ENCODE measurements at regions not wholly inside any gene's neighbourhood (a gene's known extent, or its start where the extent isn't known, plus 50 kb on each side); places are given as distances from the start of the nearest gene placed in this dataset.

GRCh38 chr5:166317425-166317824 lies 1974.0 kb upstream of the WWC1 start:
- no peak for DNase-seq (ENCODE audit: low spot score)

DNA sequence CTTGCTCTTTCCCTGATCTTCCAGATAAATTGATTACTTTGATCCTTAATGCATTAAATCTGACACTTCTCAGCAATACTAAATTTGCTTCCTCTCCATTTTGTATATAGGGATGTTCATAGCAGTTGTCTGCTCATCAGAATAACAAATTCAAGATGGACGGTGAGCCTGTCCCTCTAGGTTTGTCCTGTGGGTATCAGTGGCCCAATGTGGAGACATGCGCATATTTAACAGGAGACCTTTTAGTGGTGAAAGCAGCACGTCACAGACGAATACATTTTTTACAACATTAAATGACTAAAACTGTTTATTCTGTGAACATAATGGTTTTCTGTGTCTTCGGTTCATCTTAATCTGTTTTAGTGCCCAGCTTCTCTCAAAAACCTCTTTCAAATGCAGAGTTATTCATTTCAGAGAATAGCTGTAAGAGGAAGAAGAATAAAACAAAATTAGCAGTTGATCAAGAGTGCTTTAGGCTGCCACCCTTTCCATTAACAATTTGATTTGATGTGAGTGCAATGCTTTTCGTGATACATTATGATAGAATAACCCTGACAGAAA lies 1970.4 kb upstream of the WWC1 start:
- no peak for DNase-seq (ENCODE audit: low spot score)

- DNase-seq (ENCODE audit: low spot score): no peak
Observed at GRCh38 chr5:166324372-166324771, 1967.1 kb upstream of the WWC1 start.

DNA sequence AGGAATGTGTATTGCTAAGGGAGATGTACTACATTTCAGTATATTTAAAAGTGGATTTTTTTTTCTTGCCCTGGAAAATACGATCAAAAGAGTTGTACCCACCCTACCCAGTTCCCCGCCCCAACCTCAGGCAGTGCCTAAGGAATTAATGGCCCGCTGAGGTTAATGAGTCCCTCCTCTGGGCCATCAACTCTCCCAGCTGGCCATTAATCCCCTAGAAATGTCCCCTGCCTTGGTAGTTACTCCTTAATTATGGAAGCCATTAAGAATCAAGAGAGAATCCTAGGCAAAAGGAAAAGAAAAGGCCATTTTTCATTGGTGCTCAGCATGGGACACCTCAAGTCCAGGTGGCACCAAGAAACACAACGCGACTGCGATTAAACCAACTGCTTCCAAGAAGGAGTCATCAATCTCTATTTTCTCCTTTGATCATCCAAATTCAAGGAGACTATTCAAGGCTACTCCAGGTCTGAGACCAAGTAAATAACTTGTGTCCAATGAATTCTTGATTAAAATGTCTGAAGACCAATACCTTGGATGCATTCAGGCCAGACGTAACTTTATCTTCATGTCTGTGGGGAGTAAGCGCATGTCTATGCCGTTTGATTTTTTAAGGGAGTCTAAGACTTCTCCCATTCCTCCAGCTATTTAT lies 1962.2 kb upstream of the WWC1 start:
- DNase-seq (ENCODE audit: low spot score): no peak

GRCh38 chr5:166330036-166330435 lies 1961.4 kb upstream of the WWC1 start:
- DNase-seq (ENCODE audit: low spot score): no peak

DNA sequence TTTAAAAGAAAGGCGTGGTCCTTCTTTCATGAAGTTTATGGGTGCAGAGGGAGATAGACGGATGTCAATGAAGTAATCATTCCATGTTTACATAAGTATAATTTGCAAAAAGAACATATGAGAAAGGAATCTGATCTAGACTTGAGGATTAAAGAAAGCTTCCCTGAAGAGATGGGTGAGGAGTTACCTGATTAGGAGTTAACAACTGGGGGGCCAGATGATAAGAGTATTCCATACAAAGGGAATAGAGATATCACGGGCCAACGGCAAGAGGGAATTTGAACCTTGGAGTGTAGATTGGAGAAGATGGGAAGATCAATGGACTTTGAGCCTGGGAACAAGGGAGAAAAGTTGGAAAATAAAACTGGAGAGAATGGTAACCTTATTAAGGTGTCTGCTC lies 1959.9 kb upstream of the WWC1 start:
- no peak for DNase-seq (ENCODE audit: low spot score)

DNA sequence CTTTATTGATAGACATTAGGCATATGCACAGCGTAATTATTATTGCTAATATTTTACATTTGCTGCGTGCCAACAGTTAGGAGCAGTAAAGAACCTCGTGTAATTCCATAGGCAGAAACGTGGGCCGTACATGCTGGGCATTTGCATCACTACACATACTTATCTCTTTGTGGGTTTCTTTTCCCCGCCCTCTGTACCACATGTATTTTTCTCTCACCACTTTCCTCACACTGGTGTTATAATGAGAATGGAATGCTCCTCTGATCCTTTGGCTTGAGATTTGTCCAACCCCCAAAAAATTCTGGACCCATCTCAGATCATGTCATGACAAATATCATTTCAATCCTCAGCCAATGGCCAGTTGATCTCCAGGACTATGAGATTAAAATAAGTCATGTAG lies 1952.6 kb upstream of the WWC1 start:
- no peak for DNase-seq (ENCODE audit: low spot score)

- DNase-seq (ENCODE audit: low spot score): no peak
Observed at GRCh38 chr5:166340039-166340438, 1951.4 kb upstream of the WWC1 start.

GRCh38 chr5:166341740-166342337 lies 1949.6 kb upstream of the WWC1 start:
- DNase-seq (ENCODE audit: low spot score): no peak

- DNase-seq (ENCODE audit: low spot score): no peak
Observed at GRCh38 chr5:166342402-166342801, 1949.0 kb upstream of the WWC1 start.

DNA sequence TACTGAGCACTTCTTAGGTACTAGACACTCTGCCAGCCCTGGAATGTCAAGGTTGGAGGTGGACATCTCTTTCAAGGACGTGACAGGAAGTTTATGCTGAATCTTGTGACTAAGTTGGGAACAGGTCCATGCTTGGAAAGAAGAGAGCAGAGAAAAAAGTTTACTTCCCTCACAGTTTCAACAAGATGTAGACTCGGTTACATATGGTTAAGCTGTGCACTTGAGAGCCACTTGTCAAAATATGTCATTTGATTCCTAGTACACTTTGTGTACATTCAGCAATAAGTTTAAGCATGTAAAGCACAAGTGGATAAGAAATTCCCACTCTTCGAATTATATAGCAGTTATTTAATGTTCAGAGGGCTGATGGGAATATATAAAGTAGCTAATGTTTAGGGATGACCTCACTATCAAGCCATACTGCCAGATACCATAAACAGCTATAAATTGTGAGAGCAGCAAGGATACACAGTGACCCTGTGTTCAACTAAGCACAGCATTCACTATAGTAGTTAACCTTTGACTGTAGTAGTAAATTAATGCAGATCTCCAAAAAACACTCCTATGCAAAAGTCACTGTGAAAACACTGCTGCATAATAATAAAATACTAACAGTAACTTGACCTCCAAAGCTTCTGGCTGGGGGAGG lies 1944.6 kb upstream of the WWC1 start:
- DNase-seq (ENCODE audit: low spot score): no peak

GRCh38 chr5:166349046-166349445 lies 1942.4 kb upstream of the WWC1 start:
- DNase-seq (ENCODE audit: low spot score): no peak

- no peak for DNase-seq (ENCODE audit: low spot score)
Observed at GRCh38 chr5:166353580-166353979, 1937.9 kb upstream of the WWC1 start.

DNA sequence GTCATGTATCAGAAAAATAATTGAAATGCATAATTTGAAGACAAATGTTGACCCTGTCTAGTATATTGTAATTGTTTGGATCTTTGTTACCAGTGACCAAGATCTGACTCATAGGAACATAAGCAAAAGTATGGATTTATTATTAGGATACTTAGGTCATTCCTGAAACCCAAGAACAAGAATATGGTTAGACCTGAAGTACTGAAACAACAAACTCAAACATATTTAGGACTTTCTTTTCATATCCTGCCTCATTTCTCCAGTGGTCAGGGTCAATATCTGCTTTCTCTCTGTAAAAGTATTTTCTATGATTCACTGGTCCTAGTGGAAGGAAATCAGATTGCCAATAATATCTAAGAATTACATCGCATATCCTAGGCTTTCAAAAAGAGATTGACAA lies 1937.1 kb upstream of the WWC1 start:
- DNase-seq (ENCODE audit: low spot score): no peak

GRCh38 chr5:166356096-166356495 lies 1935.3 kb upstream of the WWC1 start:
- DNase-seq (ENCODE audit: low spot score): no peak

GRCh38 chr5:166358127-166358830 lies 1933.2 kb upstream of the WWC1 start:
- no peak for DNase-seq (ENCODE audit: low spot score)

DNA sequence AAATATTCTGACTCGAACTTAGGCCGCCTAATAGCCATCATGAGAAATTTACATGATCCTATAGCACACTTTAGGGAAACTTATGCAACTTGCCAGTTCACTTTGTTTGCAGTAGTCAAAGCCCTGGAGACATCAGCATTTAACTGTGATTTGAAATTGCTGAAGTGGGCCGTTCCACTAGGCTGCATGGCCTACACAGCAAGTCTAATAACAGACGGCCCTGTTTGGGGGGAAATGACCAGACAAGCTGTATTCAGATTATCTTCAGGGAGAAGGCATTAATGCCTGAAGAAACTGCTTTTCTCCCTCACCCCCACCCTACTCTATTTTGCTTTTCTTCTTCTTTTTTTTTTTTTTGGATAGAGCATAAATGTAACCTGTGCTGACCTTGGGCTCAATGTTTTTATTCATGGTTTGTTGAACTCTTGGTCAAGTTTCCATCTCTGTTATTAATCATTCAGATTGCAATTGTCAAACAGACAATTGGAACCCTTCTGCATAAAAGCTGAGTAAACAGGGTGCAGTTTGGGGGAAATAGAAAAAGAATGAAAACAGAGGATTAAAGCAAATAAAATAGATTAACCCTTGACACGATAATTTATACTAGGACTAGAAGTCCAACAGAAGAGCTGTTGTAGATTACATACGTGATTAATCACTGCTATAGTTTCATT lies 1928.2 kb upstream of the WWC1 start:
- no peak for DNase-seq (ENCODE audit: low spot score)

GRCh38 chr5:166365164-166365563 lies 1926.3 kb upstream of the WWC1 start:
- DNase-seq (ENCODE audit: low spot score): no peak

- no peak for DNase-seq (ENCODE audit: low spot score)
Observed at GRCh38 chr5:166367391-166367790, 1924.1 kb upstream of the WWC1 start.

DNA sequence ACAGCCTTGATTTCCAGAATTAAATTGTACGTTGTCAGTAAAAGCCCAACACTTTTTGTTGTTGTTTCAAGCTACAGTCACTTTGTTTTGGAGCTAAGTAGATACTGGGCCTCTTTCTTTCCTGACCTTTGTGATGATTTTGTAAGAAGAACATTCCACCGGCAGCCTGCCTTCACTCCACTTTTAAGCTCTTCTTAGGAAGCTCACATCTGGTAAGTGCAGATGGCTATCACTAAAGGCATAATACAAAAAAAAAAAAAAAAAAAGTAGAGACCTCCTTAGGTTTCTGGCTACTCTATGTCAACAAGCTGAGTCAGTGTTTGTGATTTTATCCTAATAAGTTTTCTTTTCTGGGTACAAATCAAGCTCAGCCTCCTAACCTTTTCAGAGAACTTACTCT lies 1922.1 kb upstream of the WWC1 start:
- no peak for DNase-seq (ENCODE audit: low spot score)

DNA sequence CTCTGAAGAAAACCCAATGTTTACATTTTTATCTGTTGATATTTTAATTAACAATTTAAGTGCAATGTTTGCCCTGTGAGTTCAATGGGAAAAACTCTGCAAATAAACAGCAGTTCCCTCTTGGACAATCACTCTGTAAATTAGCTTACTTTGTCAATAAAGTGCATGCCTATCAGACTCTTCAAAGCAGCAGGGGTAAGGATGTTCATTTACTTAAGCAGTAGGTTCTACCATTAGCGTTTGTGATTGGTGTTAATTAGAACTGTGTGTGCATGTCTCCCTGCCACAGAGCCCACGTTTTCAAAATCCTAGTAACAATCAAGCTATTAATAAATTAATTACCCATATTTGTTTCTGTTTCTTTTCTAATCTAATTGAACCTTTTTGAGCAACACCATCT lies 1921.6 kb upstream of the WWC1 start:
- DNase-seq (ENCODE audit: low spot score): no peak

Measured in hepatic stellate cell (primary cell).